ENCODE measurements at regions not wholly inside any gene's neighbourhood (a gene's known extent, or its start where the extent isn't known, plus 50 kb on each side); places are given as distances from the start of the nearest gene placed in this dataset.
"Not testable (repeated sequence)": the region's sequence is repeated elsewhere in the genome, so short reads cannot be mapped to it uniquely, and the experiment has no call there.

DNA sequence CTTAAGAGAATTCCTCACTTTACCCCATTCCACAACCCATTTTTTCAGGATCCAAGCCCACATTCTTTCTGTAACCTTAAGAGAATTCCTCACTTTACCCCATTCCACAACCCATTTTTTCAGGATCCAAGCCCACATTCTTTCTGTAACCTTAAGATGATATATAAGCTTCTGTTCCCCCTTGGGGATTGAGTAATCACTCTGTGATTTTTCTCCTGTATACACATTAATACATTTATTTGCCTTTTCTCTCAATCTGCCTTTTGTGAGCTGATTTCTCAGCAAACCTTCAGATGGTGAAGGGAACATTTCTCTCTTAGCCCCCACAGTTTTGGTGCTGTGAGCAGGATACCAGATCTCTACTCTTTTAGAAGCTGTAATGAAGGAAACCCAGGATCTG, 494.1 kb downstream of the TMEM135 start:
- TF ChIP-seq, protein P1, sequence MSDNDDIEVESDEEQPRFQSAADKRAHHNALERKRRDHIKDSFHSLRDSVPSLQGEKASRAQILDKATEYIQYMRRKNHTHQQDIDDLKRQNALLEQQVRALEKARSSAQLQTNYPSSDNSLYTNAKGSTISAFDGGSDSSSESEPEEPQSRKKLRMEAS (IDR thresholded peaks at IDR 0.05): not testable (repeated sequence)
- not testable (repeated sequence) for TF ChIP-seq CREB1 (IDR thresholded peaks at IDR 0.05); RAD21 (IDR thresholded peaks at IDR 0.05 in 1 of 2, conservative IDR thresholded peaks at IDR 0.05 in 1 of 2; ENCODE audit: low read depth in 2 of 2, low read length in 2 of 2); CTCF (IDR thresholded peaks at IDR 0.05; ENCODE audit: control extremely low read depth in 1 of 3, insufficient read depth in 1 of 3, low read depth in 1 of 3, low read length in 3 of 3); POLR2A (IDR thresholded peaks at IDR 0.05; ENCODE audit: control extremely low read depth in 1 of 2, low read depth in 2 of 2, low read length in 2 of 2); EGR1 (IDR thresholded peaks at IDR 0.05; ENCODE audit: borderline replicate concordance, low read depth, low read length)
